Keratinocyte (primary cell): ENCODE measurements at regions not wholly inside any gene's neighbourhood (a gene's known extent, or its start where the extent isn't known, plus 50 kb on each side); places are given as distances from the start of the nearest gene placed in this dataset.

Source experiments
- DNase-seq: peaks from one replicate; pipeline ENCODE4 v3.0.0-alpha.2; 2011; ENCODE audit warnings: low read depth, missing footprints, low spot score
- FAIRE-seq: peaks from 2 replicates; lab custom pipeline; 2011; peaks lifted over from hg19 to GRCh38; lab: Jason Lieb, UNC
- H2AFZ ChIP-seq: 2 replicates; pipeline ENCODE4 v1.6.0; 2012; ENCODE audit warnings: low read length, control low read depth, inconsistent platforms; ENCODE audit not compliant: control insufficient read depth
- H3K27ac ChIP-seq: 2 replicates; pipeline ENCODE4 v1.5.1; 2011; ENCODE audit warnings: low read length; ENCODE audit not compliant: control insufficient read depth, insufficient read depth
- H3K27me3 ChIP-seq: 3 replicates; pipeline ENCODE4 v1.6.0; 2011; ENCODE audit warnings: low read length; ENCODE audit not compliant: control insufficient read depth, insufficient read depth; ENCODE audit errors: extremely low read depth
- H3K36me3 ChIP-seq, 2 experiments: 2 replicates in 1 of 2; 3 replicates in 1 of 2; pipeline ENCODE4 v1.5.1; 2011; ENCODE audit warnings: low read length in 2 of 2, mild to moderate bottlenecking in 1 of 2; ENCODE audit not compliant: control insufficient read depth in 2 of 2, insufficient read depth in 2 of 2; ENCODE audit errors: extremely low read depth in 1 of 2
- H3K4me1 ChIP-seq: 3 replicates; pipeline ENCODE4 v1.5.1; 2011; ENCODE audit warnings: low read length; ENCODE audit not compliant: control insufficient read depth, insufficient read depth; ENCODE audit errors: extremely low read depth
- H3K4me2 ChIP-seq: 3 replicates; pipeline ENCODE4 v1.6.0; 2011; ENCODE audit warnings: low read depth, low read length; ENCODE audit not compliant: control insufficient read depth, insufficient read depth; ENCODE audit errors: extremely low read depth
- H3K4me3 ChIP-seq, 3 experiments: fragments of 200-600 bp in 1 of 3; sonication (generic) in 1 of 3; 2 replicates in 2 of 3; 3 replicates in 1 of 3; pipeline ENCODE4 v1.5.1; 2011 to 2016; ENCODE audit warnings: low read length in 3 of 3, mild to moderate bottlenecking in 3 of 3, control low read depth in 2 of 3, inconsistent platforms in 1 of 3, low read depth in 1 of 3, mixed read lengths in 1 of 3, mixed run types in 1 of 3, moderate library complexity in 1 of 3; ENCODE audit not compliant: control insufficient read depth in 2 of 3, insufficient read depth in 2 of 3; ENCODE audit errors: extremely low read depth in 1 of 3
- H3K79me2 ChIP-seq: 2 replicates; pipeline ENCODE4 v1.6.0; 2012; ENCODE audit warnings: low read length; ENCODE audit not compliant: control insufficient read depth, insufficient read depth
- H3K9ac ChIP-seq: 3 replicates; pipeline ENCODE4 v1.6.0; 2011; ENCODE audit warnings: low read length; ENCODE audit not compliant: control insufficient read depth, insufficient read depth; ENCODE audit errors: extremely low read depth
- H3K9me1 ChIP-seq: 3 replicates; pipeline ENCODE4 v1.6.0; 2011; ENCODE audit warnings: low read length; ENCODE audit not compliant: control insufficient read depth, insufficient read depth; ENCODE audit errors: extremely low read depth
- H3K9me3 ChIP-seq: 2 replicates; pipeline ENCODE4 v1.5.1; 2012; ENCODE audit warnings: low read depth, low read length; ENCODE audit not compliant: control insufficient read depth
- H4K20me1 ChIP-seq: 3 replicates; pipeline ENCODE4 v1.6.0; 2011; ENCODE audit warnings: low read length; ENCODE audit not compliant: control insufficient read depth, insufficient read depth; ENCODE audit errors: extremely low read depth
- EZH2 ChIP-seq: IDR thresholded peaks from one replicate; pipeline ENCODE4 v1.6.1; 2012; ENCODE audit warnings: inconsistent platforms, mild to moderate bottlenecking, low read length, moderate library complexity
- dilution Hi-C: fragments of 300-500 bp; cut with MboI; formaldehyde crosslinking; loops from one replicate; pipeline ENCODE4 v1.7.0; 2020; ENCODE audit warnings: low sequenced_read_pairs; ENCODE audit not compliant: extremely low pct_ligation_motif_present
- TF ChIP-seq, protein P1 (sequence below), 3 experiments: IDR thresholded peaks in 1 of 3; conservative IDR thresholded peaks in 1 of 3; optimal IDR thresholded peaks in 1 of 3; 2 replicates in 2 of 3; 3 replicates in 1 of 3; pipeline versions ENCODE3 to v1.5.1; 2011; ENCODE audit warnings: low read length in 3 of 3, mild to moderate bottlenecking in 3 of 3, moderate library complexity in 2 of 3, control low read depth in 1 of 3, inconsistent platforms in 1 of 3; ENCODE audit not compliant: insufficient read depth in 2 of 3; ENCODE audit errors: extremely low read depth in 1 of 3

DNA sequence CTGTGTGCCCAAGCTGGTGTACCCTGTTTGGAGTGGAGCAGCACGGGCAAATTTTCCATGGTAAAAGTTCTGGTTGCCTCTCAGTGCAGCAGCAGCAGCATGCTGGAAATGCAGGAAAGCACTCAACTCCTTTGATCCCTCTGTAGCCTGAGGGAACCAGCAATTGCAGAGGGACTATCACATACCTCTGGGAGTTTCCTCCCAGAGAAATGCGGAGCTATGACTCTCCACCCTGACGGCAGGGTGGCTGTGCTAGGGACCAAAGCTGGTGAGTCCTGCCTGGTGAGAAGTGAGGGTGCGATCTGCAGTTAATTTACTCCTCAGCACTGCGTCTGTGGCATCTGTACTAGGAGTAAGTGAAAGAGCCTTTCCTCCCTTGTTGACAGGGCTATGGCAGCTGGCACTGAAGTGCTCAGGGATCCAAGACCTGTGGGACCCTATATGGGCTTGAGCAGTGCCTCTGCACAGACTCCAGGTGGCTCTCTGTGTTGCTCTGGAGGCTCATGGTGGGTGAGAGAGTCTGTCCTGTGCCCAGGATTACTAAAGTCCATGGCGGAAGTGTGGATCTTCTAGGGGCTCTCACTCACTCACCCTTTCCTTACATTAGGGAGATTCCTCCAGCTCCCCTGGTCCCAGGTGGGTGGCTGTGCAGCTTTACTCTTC lies 601.2 kb upstream of the TYRP1 start:
- H3K9ac ChIP-seq = no peak overlapping the region
- H4K20me1 ChIP-seq = no peaks in the 10 kb centered on the region
- no peak overlapping the region for H3K4me2 ChIP-seq
- dilution Hi-C loops = no loop called here
- no peak for FAIRE-seq
- no peaks in the 10 kb centered on the region for H3K4me1 ChIP-seq
- H3K9me3 ChIP-seq = no peaks in the 10 kb centered on the region
- no peak overlapping the region for H3K27ac ChIP-seq
- H3K9me1 ChIP-seq = no peaks in the 10 kb centered on the region
- H2AFZ ChIP-seq = no peak overlapping the region
- no peak for DNase-seq
- no peak overlapping the region for H3K4me3 ChIP-seq
- no peaks in the 10 kb centered on the region for H3K36me3 ChIP-seq
- H3K27me3 ChIP-seq = no peaks in the 10 kb centered on the region
- no peak for TF ChIP-seq EZH2
- TF ChIP-seq, protein P1, sequence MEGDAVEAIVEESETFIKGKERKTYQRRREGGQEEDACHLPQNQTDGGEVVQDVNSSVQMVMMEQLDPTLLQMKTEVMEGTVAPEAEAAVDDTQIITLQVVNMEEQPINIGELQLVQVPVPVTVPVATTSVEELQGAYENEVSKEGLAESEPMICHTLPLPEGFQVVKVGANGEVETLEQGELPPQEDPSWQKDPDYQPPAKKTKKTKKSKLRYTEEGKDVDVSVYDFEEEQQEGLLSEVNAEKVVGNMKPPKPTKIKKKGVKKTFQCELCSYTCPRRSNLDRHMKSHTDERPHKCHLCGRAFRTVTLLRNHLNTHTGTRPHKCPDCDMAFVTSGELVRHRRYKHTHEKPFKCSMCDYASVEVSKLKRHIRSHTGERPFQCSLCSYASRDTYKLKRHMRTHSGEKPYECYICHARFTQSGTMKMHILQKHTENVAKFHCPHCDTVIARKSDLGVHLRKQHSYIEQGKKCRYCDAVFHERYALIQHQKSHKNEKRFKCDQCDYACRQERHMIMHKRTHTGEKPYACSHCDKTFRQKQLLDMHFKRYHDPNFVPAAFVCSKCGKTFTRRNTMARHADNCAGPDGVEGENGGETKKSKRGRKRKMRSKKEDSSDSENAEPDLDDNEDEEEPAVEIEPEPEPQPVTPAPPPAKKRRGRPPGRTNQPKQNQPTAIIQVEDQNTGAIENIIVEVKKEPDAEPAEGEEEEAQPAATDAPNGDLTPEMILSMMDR (optimal IDR thresholded peaks at IDR 0.05 in 1 of 3, IDR thresholded peaks at IDR 0.05 in 1 of 3, conservative IDR thresholded peaks at IDR 0.05 in 1 of 3; ENCODE audit: extremely low read depth in 1 of 3, insufficient read depth in 2 of 3, low read length in 3 of 3) = no peak
- no peaks in the 10 kb centered on the region for H3K79me2 ChIP-seq

DNA sequence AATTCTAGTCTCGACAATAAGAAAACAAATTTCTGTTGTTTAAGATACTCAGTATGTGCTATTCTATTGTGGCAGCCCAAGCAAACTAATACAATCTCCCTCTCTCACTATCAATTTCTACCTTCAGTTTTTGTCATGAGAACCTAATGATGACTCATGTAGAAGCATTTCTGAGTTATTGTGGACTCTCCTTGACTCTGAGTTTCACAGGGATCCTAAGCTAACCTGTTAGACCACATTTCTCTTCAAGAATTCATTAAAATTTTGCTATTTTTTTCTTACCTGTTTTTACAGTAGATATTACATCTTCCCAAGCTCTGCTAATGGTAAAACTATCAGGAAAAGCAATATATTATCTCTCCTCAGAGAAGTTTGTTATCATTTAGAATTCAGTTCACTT lies 599.1 kb upstream of the TYRP1 start:
- Histone ChIP-seq H3K9me3 (no peaks in the 10 kb centered on the region), H3K27me3 (no peaks in the 10 kb centered on the region), H3K4me2 (no peak overlapping the region), H4K20me1 (no peaks in the 10 kb centered on the region), H3K4me1 (no peaks in the 10 kb centered on the region), H3K9me1 (no peaks in the 10 kb centered on the region), H3K36me3 (no peaks in the 10 kb centered on the region), H2AFZ (no peak overlapping the region), H3K9ac (no peak overlapping the region), H3K4me3 (no peak overlapping the region), H3K27ac (no peak overlapping the region), H3K79me2 (no peaks in the 10 kb centered on the region)
- TF ChIP-seq, protein P1 (optimal IDR thresholded peaks at IDR 0.05 in 1 of 3, IDR thresholded peaks at IDR 0.05 in 1 of 3, conservative IDR thresholded peaks at IDR 0.05 in 1 of 3; ENCODE audit: extremely low read depth in 1 of 3, insufficient read depth in 2 of 3, low read length in 3 of 3) = no peak
- no peak for TF ChIP-seq EZH2
- dilution Hi-C loops = no loop called here
- FAIRE-seq (no peak), DNase-seq (no peak)
